GM12872 (cell line): ENCODE measurements at regions not wholly inside any gene's neighbourhood (a gene's known extent, or its start where the extent isn't known, plus 50 kb on each side); places are given as distances from the start of the nearest gene placed in this dataset.

Source experiments
- TF ChIP-seq, protein P1 (sequence below): IDR thresholded peaks from 3 replicates; pipeline ENCODE4 v1.5.1; 2011; ENCODE audit warnings: low read depth, mild to moderate bottlenecking, low read length, moderate library complexity; ENCODE audit not compliant: insufficient read depth

DNA sequence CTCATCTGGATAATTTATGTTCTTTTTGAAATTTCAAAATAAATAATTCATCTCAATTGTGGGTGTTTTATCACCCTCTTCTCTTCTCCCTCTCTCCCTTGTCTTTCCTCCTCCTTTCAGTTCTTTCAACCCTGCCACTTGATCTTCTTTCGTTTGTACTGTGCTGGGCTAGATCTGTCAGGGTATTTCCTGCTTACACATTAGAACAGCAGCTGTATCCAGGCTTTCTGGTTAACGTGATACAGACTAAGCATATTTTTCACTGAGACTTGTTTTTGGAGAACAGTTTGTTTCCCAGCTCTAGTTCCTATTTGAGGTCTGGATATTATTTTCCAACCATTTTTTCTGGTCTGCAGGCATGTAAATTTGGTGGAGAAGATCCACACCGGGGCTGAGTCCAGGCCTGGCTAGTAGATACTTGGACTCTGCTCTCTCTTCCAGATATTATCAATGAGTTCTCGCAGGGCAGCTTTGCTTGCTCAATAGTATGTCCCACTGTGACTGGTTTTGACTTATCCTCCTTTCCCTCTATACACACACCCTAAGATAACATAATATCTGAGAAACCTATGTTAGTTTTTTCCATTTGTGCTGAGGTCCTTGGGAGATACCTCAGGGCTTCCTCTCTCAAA, 1310.7 kb upstream of the TENM3 start:
- TF ChIP-seq, protein P1, sequence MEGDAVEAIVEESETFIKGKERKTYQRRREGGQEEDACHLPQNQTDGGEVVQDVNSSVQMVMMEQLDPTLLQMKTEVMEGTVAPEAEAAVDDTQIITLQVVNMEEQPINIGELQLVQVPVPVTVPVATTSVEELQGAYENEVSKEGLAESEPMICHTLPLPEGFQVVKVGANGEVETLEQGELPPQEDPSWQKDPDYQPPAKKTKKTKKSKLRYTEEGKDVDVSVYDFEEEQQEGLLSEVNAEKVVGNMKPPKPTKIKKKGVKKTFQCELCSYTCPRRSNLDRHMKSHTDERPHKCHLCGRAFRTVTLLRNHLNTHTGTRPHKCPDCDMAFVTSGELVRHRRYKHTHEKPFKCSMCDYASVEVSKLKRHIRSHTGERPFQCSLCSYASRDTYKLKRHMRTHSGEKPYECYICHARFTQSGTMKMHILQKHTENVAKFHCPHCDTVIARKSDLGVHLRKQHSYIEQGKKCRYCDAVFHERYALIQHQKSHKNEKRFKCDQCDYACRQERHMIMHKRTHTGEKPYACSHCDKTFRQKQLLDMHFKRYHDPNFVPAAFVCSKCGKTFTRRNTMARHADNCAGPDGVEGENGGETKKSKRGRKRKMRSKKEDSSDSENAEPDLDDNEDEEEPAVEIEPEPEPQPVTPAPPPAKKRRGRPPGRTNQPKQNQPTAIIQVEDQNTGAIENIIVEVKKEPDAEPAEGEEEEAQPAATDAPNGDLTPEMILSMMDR, result no peak

DNA sequence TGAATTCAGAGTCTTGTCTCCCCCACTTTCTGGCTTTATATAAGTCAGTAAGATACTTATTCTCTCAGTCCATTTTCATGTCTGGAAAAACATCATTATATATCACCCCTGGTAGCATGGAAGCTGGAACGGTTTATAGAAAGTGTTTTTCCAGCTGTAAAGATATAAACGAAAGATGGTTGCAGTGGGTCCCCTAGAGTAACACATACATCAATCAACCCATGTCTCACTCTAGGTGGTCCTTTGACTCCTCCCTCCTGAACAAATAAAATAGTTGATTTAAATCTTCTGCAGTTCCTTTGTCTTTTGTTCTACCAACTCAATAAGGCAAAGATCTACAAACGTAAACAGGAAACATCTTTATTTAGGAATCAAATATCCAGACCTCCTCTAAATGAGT, 1306.1 kb upstream of the TENM3 start:
- TF ChIP-seq, protein P1, result no peak

DNA sequence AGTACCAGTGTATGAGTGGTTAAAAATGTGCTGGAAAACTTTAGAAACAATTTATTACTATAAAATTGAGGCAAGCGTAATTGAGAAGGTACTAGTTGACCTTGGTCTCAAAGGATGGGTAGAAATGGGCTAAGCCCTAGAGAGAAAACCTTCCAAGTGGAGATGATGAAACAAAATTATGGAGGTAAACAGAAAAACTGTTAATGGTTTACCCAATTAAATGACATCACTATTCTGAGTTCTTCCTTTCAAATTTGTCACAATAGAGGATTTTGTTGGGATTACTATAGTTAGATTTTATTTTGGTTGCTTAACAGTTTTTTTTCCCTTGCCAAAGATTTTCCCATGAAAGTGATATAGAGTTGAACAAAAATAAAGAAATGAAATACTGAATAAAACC, 1302.5 kb upstream of the TENM3 start:
- TF ChIP-seq, protein P1, result no peak

DNA sequence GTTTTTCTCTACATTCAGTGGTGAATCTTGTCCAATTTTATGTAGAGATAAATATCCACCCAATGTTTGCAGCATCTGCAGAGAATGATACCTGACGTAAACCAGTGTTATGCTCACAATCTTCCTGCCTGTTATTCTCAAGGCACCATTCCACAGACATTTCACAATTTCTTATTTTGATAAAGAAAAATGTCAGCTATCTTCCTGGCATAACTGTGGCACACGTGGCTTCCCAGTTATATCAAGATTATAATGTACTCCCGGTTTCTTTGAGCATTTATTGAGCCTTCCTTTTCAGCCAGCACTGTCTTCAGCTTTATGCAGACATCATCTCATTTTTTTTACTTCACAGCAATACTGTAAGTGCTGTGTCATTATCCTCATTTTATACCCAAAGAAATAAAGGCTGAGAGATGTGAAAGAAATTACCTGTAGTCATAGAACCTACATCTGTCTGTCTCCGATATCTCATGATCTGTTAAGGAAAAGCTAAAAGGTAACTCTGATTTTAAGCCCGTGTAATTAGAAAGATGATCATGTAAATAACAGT, 1300.8 kb upstream of the TENM3 start:
- TF ChIP-seq, protein P1, result no peak

DNA sequence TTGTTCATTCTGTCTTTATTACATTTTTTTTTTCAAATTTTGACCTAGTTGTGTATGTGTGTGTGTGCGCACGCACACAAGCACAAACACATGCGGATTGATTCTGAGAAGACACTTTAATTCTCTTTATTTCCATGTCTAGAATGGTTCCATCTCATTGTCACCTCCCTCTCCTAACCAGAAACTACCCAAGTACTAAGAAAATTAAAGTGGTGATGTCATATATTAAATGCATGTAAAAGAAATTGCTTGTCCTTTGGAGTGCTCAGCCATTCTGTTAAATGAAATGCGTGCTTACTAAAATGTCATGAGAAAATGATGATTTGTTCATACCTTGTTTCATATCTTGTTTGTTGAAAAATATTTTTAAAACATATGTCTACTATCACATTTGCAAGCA, 1297.0 kb upstream of the TENM3 start:
- TF ChIP-seq, protein P1, result no peak

DNA sequence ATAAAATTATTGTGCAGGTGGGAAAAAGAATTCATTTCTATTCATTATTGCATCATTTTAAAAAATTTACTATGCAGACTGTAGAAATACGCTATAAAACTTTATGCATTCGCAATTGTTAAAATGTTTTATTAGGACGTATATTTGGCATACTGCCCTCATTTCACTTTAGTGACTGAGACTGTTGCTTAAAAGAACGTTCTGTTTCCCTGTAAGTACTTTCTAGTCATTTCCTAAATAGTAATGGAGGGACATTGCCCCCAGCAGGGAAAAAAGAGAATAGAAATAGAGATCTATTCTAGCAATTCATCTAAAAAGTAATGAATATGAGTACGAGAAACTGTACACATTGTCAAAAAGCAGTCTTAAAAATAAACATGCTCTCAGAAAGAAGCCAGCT, 1295.8 kb upstream of the TENM3 start:
- TF ChIP-seq, protein P1, result no peak

DNA sequence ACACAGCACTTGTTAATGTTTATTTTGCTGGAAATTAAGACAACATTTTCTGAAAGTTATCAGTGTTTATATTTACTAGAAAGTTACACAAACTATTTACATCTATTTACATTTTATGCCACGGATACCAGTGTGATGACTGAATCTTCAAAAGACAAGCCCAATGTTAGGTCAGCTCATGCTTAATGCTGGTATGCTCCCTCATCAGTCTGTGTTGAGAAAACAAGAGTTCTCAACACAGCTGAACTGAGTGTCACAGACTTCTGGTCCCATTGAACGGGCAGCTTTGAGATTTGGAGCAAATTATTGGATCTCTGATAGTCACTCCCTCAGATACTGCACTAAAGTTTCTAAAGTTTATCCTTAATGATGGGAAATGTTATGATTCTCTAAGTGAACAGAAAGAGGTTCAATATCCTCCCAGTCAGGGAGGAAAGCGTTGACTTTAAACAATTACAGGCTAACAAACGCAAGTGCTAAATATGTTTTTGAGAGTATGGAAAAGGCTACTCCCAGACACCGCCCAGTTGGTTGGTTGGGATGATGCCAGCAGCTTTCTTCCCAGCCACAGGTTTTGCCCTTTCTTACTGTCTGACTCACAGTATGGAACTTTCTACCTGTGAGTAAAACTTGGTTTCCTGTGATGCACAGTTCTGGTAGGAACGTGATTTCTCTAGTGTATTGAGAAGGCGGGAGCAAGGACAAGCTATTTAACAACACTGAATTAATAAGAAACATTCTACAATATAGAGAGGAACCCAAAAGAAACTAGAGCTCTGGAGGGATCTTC, 1293.6 kb upstream of the TENM3 start:
- TF ChIP-seq, protein P1, result no peak
